ENCODE measurements at regions not wholly inside any gene's neighbourhood (a gene's known extent, or its start where the extent isn't known, plus 50 kb on each side); places are given as distances from the start of the nearest gene placed in this dataset.

- no peak for TF ChIP-seq EP300 (IDR thresholded peaks at IDR 0.05)
- no peak for TF ChIP-seq POLR2A (IDR thresholded peaks at IDR 0.05; ENCODE audit: low read depth)
These were observed 1001.1 kb upstream of the EPHA6 start for GRCh38 chr3:95813244-95813643.
